Esophagus squamous epithelium (tissue), 5 donors: ENCODE measurements at regions not wholly inside any gene's neighbourhood (a gene's known extent, or its start where the extent isn't known, plus 50 kb on each side); places are given as distances from the start of the nearest gene placed in this dataset.
"Not testable (repeated sequence)": the region's sequence is repeated elsewhere in the genome, so short reads cannot be mapped to it uniquely, and the experiment has no call there.

Source experiments
- DNase-seq: peaks from one replicate; lab custom pipeline; 2025; lab: John Stamatoyannopoulos, UW
- H3K27ac ChIP-seq, 4 donors: fragments of 200-600 bp; sonication (generic); one replicate each; pipeline ENCODE4 v1.5.1; 2016 to 2019; ENCODE audit warnings: mild to moderate bottlenecking in 1 of 4
- H3K27me3 ChIP-seq, 4 donors: fragments of 200-600 bp; sonication (generic); 1 replicate in 3 of 4; 2 replicates in 1 of 4; pipeline versions ENCODE4 v1.5.1 to v1.6.0; 2017 to 2021; ENCODE audit warnings: antibody characterized with exemption in 1 of 4
- H3K36me3 ChIP-seq, 3 donors: fragments of 200-600 bp; sonication (generic); one replicate each; pipeline ENCODE4 v1.5.1; 2016 to 2019
- H3K4me1 ChIP-seq, 3 donors: fragments of 200-600 bp; sonication (generic); one replicate each; pipeline ENCODE4 v1.5.1; 2017 to 2019
- H3K4me3 ChIP-seq, 4 donors: fragments of 200-600 bp; sonication (generic); 1 replicate in 3 of 4; 2 replicates in 1 of 4; pipeline ENCODE4 v1.5.1; 2016 to 2019; ENCODE audit warnings: mild to moderate bottlenecking in 2 of 4, moderate library complexity in 1 of 4
- H3K9me3 ChIP-seq, 3 donors: fragments of 200-600 bp; sonication (generic); one replicate each; pipeline ENCODE4 v1.5.1; 2016 to 2019
- CTCF ChIP-seq, 6 experiments: fragments of 450-650 bp in 4 of 6; fragments of 200-600 bp in 2 of 6; sonication (generic) in 2 of 6; IDR thresholded peaks; one replicate each; pipeline ENCODE4 v1.5.1; 2016 to 2019; ENCODE audit warnings: antibody characterized with exemption in 6 of 6, mild to moderate bottlenecking in 4 of 6, moderate library complexity in 4 of 6
- POLR2A ChIP-seq, 4 donors: fragments of 450-650 bp; IDR thresholded peaks; one replicate each; pipeline ENCODE4 v1.6.1; 2017; ENCODE audit warnings: antibody characterized with exemption in 4 of 4, mild to moderate bottlenecking in 4 of 4, moderate library complexity in 3 of 4
- WGBS, 2 donors: methylation state at CpG; one replicate each; pipeline ENCODE4 v1.1.5; 2018; 5-methylcytosine and 5-hydroxymethylcytosine counted together
- intact Hi-C: fragments of 100-400 bp; cut with DNase I; formaldehyde crosslinking; loops from one replicate; pipeline ENCODE4 v1.15.0; 2022
- donor health status: DM: yes; HTN: yes; CAD: no.

GRCh38 chr4:26238778-26239679, 81.8 kb upstream of the RBPJ start:
- peaks cover 5 to 35% (median 11%) of the 10 kb centered on the region in 3 donors for H3K4me1 ChIP-seq
- H3K27me3 ChIP-seq, result no peaks in the 10 kb centered on the region
- peak overlapping the region in 3 of 4 donors; percentile 60 to 77 (median 63) for H3K27ac ChIP-seq
- H3K4me3 ChIP-seq, result peak overlapping the region in 1 of 4 donors; percentile 5
- H3K36me3 ChIP-seq, result no peaks in the 10 kb centered on the region
- WGBS, 2 donors, result 32 to 48% methylated on average over 12 of the region's 12 CpGs
- intact Hi-C loops, result no loop called here
- DNase-seq, result no peak
- H3K9me3 ChIP-seq, result no peaks in the 10 kb centered on the region
- no peak for TF ChIP-seq CTCF (IDR thresholded peaks at IDR 0.05)
- no peak for TF ChIP-seq POLR2A (IDR thresholded peaks at IDR 0.05)

- 70 to 79% methylated on average over 5 of the region's 5 CpGs for WGBS, 2 donors
- intact Hi-C loops, result no loop called here
- peaks cover 5 to 33% (median 11%) of the 10 kb centered on the region in 3 donors for H3K4me1 ChIP-seq
Measured at GRCh38 chr4:26239801-26240200, 81.0 kb upstream of the RBPJ start.

GRCh38 chr4:26241179-26241578, 79.6 kb upstream of the RBPJ start:
- DNase-seq, result no peak
- H3K36me3 ChIP-seq, result no peaks in the 10 kb centered on the region
- peaks cover 5 to 20% (median 11%) of the 10 kb centered on the region in 3 donors for H3K4me1 ChIP-seq
- intact Hi-C loops, result no loop called here
- WGBS, 2 donors, result 82 to 86% methylated on average over 4 of the region's 4 CpGs
- no peaks in the 10 kb centered on the region for H3K27me3 ChIP-seq
- no peaks in the 10 kb centered on the region for H3K9me3 ChIP-seq
- H3K27ac ChIP-seq, result peak overlapping the region in 2 of 4 donors; percentile 29 to 60
- TF ChIP-seq POLR2A (IDR thresholded peaks at IDR 0.05), result no peak
- no peak for TF ChIP-seq CTCF (IDR thresholded peaks at IDR 0.05)
- H3K4me3 ChIP-seq, result no peak overlapping the region

More at GRCh38 chr4:26239801-26240200, 81.0 kb upstream of the RBPJ start:
- no peak for DNase-seq
- Histone ChIP-seq H3K4me3 (no peak overlapping the region), H3K27me3 (no peaks in the 10 kb centered on the region), H3K36me3 (no peaks in the 10 kb centered on the region), H3K9me3 (no peaks in the 10 kb centered on the region), H3K27ac (peak overlapping the region in 3 of 4 donors; percentile 60 to 77 (median 63))
- TF ChIP-seq POLR2A (IDR thresholded peaks at IDR 0.05), result no peak
- no peak for TF ChIP-seq CTCF (IDR thresholded peaks at IDR 0.05)

- Histone ChIP-seq H3K9me3 (no peaks in the 10 kb centered on the region), H3K4me1 (peaks cover 5 to 19% (median 11%) of the 10 kb centered on the region in 3 donors), H3K36me3 (no peaks in the 10 kb centered on the region), H3K27ac (no peak overlapping the region), H3K27me3 (no peaks in the 10 kb centered on the region), H3K4me3 (no peak overlapping the region)
- intact Hi-C loops, result no loop called here
- DNase-seq, result no peak
- TF ChIP-seq POLR2A (IDR thresholded peaks at IDR 0.05) (no peak), CTCF (IDR thresholded peaks at IDR 0.05) (no peak)
Measured at GRCh38 chr4:26242451-26242850, 78.4 kb upstream of the RBPJ start.

GRCh38 chr4:26244138-26244537, 76.7 kb upstream of the RBPJ start:
- H3K4me3 ChIP-seq, H3K4me1 ChIP-seq, H3K27me3 ChIP-seq, H3K9me3 ChIP-seq, H3K27ac ChIP-seq, H3K36me3 ChIP-seq, DNase-seq, intact Hi-C loops: not testable (repeated sequence)
- WGBS, 2 donors, result 0% methylated on average over 1 of the region's 1 CpG; no CpG with 5 or more reads in 1 of the 2 donors
